Endothelial cell of hepatic sinusoid (primary cell): ENCODE measurements at regions not wholly inside any gene's neighbourhood (a gene's known extent, or its start where the extent isn't known, plus 50 kb on each side); places are given as distances from the start of the nearest gene placed in this dataset.
"Not testable (repeated sequence)": the region's sequence is repeated elsewhere in the genome, so short reads cannot be mapped to it uniquely, and the experiment has no call there.

Experiments used
- in situ Hi-C: cut with HindIII; loops from 2 replicates; pipeline ENCODE4 v1.10.0; 2017; ENCODE audit warnings: low sequenced_read_pairs

DNA sequence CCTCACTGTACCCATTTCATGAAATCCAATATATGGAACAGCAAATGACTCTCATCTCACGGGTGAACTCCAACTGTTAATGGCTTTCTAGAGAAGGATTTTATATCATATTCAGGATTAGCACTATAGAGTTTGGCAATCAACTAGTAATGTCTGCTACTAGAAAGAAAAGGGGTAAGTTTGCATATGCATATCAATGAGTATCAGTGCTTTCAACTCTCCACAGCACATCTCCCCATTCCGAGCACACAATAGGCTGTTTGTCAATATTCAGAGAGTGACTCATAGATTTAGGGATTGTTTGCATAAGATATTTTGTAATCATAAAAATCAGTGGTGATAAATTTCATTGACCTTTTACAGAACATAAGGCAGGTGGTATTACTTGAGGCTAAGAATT, 163.2 kb upstream of the LMCD1 start:
- in situ Hi-C loops = no loop called here

DNA sequence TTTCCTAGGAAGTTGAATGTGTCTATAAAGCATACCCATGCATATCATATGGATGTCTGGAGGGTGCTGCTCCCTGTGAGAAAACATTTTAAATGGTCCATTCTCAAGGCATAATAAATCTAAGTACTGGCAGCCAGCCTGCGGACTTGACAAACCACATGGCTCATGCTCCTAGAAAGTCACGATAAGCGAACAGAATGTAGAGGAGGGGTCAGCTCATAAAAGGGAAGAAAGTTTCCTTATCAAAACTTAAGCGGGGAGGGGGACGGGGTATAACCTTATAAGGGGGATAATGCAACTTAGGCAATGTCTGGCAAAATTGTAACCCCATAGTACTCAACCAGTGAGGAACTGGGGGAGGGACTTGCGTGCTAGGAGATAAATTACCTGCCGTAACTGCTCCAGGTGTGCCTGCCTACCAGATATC, 159.8 kb upstream of the LMCD1 start:
- in situ Hi-C loops = loop anchor here (5.0 kb wide), 1 partner anchor 60 kb away; no protein-coding TSS in a partner anchor

GRCh38 chr3:8343058-8343457, 158.6 kb upstream of the LMCD1 start:
- in situ Hi-C loops = loop anchor here (5.0 kb wide), 1 partner anchor 59 kb away; no protein-coding TSS in a partner anchor

DNA sequence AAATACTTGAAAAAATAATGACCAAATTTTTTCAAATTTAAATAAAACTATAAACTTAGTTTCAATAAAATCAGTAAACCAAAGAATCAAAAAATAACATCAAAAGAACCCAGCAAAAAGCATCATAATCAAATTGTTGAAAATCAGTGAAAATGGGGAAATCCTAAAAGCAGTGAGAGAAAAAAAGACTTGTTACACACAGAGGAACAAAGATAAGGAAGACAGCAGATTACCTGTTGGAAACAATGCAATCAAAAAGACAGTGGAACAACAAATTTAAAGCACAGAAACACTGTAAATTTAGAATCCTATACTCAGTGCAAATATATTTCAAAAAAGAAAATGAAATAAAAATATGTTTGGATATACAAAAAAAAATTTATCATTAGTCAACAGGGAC, 156.2 kb upstream of the LMCD1 start:
- in situ Hi-C loops = no loop called here

DNA sequence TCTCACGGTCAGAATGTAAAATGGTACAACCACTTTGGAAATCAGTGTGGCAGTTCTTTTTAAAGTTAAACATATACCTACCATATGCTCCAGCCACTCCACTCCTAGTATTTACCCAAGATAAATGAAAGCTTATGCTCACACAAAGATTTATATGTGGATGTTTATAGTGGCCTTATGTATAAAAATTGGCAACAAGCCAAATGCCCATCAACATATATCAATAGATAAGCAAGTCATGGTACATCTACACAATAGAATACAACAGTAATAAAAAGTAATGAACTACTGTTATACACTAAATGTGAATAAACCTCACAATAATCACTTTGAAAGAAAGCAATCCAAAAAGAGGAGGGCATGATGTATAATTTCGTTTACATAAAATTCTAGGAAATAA, 153.5 kb upstream of the LMCD1 start:
- in situ Hi-C loops = no loop called here

GRCh38 chr3:8352475-8352874, 149.1 kb upstream of the LMCD1 start:
- in situ Hi-C loops = no loop called here

DNA sequence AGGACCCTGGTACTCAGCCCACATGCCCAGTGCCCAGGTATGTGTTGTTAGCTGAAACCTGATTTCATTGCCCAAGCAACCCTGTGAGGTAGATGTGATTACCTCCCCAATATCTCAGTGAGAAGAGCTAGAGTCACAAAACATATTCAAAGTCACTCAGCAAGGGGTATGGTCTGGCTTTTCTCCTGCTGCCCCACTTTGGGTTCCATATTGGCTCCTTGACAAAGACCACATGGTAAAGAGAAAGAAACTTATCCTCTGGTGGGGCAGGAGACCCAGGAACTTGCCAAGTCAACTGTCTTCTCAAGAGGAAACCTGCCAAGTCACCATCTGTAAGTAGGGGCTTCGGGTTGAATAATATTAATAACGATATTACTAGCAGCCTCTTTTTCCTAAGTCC, 148.3 kb upstream of the LMCD1 start:
- in situ Hi-C loops = no loop called here

DNA sequence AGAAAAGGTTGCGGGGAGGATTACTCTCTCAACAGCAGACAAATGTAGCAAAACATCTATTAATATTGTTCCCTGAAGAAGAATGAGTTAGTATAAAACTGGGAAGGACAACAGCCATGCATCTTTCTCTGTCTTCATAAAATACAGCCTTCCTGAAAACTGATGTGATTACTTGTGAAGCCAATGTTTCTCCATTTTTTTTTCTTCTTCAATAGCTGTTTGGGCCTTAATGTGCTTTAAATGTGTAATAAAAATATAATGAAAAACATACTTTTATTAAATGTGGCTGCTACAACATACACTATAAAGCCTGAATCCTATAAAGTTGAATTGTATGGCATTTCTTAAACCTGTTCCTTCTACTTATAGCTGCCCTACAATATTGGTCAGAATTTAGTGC, 146.3 kb upstream of the LMCD1 start:
- in situ Hi-C loops = no loop called here

- in situ Hi-C loops = not testable (repeated sequence)
Observed at GRCh38 chr3:8356066-8356465, 145.6 kb upstream of the LMCD1 start.

DNA sequence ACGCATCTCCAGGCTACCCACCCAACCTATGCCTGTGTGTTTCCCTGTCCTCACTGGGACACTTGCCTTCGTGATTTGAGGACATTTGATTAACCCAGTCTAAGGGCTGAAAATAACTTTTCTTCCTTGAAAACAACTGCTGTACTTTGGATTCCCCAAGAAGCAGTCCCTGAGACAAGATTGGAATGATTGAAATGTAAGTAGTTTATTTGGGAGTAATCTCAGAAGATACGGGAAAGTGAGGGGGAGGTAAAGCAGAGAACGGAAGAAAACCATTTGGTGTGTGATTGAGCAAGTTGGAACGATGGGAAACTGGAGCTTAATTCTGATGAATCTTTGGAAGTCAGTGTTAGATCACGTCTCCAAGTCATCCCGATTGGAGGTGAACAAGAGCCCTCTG, 143.8 kb upstream of the LMCD1 start:
- in situ Hi-C loops = no loop called here

GRCh38 chr3:8359133-8359532, 142.5 kb upstream of the LMCD1 start:
- in situ Hi-C loops = no loop called here

GRCh38 chr3:8363200-8363599, 138.4 kb upstream of the LMCD1 start:
- in situ Hi-C loops = no loop called here

DNA sequence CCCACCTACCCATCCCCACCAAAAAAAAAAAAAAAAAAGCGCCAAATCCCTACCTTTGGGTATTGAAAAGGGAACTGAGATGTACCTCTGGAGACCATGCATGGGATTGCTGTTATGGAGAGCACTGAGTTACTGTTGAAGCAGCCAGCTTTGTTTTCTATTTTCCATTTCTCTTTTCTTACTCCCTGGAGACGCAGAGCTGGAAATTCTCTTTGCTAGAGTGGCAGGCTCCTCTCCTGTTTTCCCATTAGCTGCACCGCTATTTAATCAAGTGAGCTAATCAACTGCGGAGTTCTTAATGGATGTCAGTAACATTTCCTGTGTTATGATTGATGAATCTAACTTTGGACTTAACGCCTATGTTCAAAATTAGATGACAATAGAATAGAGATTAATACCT, 136.1 kb upstream of the LMCD1 start:
- in situ Hi-C loops = no loop called here

- in situ Hi-C loops = no loop called here
Observed at GRCh38 chr3:8366219-8366810, 135.3 kb upstream of the LMCD1 start.

- in situ Hi-C loops = no loop called here
Observed at GRCh38 chr3:8368598-8368997, 133.0 kb upstream of the LMCD1 start.

DNA sequence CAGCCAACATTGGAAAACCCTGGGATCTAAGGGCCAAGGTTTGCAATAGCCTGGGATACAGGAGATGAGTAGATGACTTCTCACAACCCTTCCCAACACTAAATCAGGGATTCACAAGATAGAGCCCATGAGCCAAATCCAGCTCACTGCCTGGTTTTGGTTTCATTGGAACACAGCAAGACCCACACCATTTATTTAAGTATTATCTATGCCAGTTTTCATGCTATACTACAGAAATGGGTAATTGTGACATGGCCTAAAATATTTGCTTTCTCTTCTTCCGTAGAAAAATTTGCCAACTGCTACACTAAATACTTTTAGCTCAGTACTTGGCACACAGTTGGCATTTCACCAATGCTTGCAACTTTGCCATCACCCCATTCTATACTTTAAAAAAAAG, 132.0 kb upstream of the LMCD1 start:
- in situ Hi-C loops = no loop called here

- in situ Hi-C loops = no loop called here
Observed at GRCh38 chr3:8371085-8371551, 130.5 kb upstream of the LMCD1 start.

- in situ Hi-C loops = no loop called here
Observed at GRCh38 chr3:8371960-8372463, 129.6 kb upstream of the LMCD1 start.

- in situ Hi-C loops = no loop called here
Observed at GRCh38 chr3:8380904-8381704, 120.5 kb upstream of the LMCD1 start.

GRCh38 chr3:8385848-8386620, 115.6 kb upstream of the LMCD1 start:
- in situ Hi-C loops = no loop called here

DNA sequence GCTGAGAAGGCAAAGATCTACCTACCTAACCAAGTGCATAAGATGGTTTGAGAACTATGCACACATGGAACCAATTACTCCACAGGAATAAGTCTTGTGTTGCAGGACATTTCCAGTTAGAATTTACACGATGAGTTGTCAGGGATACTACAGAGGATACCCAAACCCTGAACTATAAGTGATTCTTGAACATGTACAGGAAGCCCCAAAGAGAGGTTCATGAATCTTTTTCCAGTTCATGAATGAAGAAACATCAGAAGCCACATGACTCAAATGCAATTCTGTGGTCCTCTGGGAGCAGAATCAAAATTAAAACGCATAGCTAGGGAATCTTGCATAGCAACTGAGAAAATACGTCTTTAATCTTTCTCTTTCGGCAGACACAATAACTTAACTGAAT, 114.1 kb upstream of the LMCD1 start:
- in situ Hi-C loops = no loop called here
